Renal cortex interstitium (tissue), 11 donors: ENCODE measurements at regions not wholly inside any gene's neighbourhood (a gene's known extent, or its start where the extent isn't known, plus 50 kb on each side); places are given as distances from the start of the nearest gene placed in this dataset.

ENCODE experiments used
- DNase-seq, 11 donors: peaks; one replicate each; pipeline ENCODE4 v3.0.0-alpha.2; 2013; ENCODE audit warnings: low read depth in 9 of 11, low spot score in 4 of 11; ENCODE audit errors: extremely low read depth in 1 of 11

GRCh38 chrX:150159537-150159936 lies 203.6 kb upstream of the MAMLD1 start:
- DNase-seq, result no peak

DNA sequence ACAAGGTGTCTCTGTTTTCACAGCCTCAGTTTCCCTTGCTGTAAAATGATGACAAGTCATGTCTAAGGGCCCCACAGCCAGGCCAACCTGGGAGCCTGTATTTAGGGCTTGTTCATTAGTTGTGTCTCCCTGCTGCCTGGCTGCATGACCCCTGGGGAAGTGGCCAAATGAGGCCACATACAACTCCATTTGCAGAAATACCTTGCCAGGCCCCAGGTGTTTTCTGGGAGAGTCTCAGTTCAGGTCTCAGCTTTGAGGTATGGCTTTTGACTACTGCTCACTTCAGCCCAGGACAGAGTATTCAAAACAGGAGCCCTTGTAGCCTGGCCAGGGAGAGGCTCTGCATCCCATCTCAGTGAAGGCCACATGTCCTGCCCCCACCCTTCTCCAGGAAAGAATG lies 202.5 kb upstream of the MAMLD1 start:
- DNase-seq, result no peak

DNA sequence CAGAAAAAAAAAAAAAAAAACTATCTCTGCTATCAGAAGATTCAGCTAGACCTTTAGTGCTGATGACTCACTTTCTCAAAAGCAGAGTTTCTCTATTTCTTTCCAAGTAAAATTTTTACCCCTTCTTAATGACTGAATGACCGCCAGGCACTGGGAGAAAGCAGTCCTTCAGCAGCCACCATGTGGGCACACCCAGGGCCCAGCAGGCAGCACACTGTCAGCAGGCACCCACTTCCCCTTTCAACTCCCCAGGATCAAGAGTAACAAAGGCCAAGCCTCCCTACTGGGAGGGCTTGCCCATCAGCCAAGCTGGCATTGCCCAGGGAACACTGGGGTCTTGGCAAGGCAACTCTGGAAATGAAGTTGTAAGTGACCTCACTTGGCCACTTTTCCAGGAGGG lies 201.9 kb upstream of the MAMLD1 start:
- no peak for DNase-seq

DNA sequence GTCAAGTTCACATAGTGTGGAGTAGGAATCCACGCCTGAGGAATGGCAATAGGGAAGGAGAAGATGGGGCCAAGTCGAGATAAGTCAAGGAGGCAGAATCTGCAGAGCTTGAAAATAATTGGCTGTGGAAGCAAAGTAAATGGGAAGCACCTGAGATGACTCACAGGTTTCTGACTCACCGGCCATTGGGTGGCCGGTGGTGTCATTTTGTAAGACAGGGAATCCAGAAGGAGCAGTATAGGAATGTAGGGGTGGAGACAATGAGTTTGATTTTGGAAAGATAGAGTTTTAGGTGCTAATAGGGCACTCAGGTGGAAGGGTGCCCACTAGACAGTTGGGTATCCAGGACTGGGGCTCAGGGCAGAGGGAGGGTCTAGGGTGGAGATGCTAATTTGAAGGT lies 201.0 kb upstream of the MAMLD1 start:
- no peak for DNase-seq

DNA sequence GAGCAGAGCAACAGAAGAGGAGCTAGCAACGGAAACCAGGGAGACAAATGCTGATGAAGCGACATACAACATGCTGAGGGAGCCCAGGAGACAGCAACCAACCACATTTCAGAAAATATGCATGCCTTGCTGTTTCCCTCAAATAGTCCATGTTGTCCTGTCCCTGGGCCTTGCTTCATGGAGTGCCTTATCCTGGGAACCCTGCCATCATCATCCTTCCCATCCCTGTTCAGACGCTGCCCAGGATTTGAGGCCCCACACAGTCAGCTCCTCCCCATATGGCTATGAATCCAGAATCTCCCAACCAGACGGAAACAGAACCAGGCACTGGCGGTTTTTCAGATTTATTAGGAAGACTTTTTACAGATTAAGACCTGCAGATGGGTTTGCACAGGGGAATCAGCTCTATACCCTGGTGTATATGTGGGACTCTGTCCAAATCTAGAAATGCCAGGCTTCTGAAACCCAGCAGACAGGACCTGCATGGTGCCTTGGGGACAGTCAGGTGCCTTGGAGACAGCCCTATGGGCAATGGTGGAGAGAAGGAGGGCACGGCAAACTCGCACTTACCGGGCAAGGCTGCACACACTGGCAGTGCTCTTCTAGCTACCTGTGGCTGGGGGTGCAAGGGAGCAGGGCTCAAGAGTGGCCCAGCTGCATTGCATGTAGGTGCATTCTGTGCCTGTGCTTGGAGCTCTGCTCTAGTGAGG lies 199.7 kb upstream of the MAMLD1 start:
- no peak for DNase-seq

GRCh38 chrX:150163956-150164726 lies 199.0 kb upstream of the MAMLD1 start:
- no peak for DNase-seq

GRCh38 chrX:150164971-150165600 lies 198.0 kb upstream of the MAMLD1 start:
- DNase-seq, result no peak

GRCh38 chrX:150165776-150166610 lies 197.1 kb upstream of the MAMLD1 start:
- DNase-seq, result no peak

- no peak for DNase-seq
Observed at GRCh38 chrX:150167482-150168324, 195.4 kb upstream of the MAMLD1 start.

- DNase-seq, result no peak
Observed at GRCh38 chrX:150182161-150182560, 181.0 kb upstream of the MAMLD1 start.

DNA sequence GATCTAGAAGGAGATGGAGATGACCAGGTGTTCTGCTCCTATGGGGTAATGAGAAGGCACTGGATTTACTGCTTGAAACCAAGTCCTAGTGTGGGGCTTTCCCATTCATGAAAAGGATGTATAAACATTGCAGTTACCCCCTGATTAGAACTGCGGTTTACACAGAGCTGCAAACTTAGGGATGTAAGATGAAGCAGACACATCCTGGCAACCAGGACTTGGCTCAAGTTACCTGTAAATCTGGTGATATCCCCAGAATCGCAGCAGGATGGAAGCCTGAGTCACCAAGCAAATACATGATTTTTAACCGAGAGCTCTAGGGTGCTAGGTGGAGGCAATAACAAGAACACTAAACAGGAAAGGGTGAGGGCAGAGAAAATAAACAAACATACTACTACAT lies 178.6 kb upstream of the MAMLD1 start:
- DNase-seq, result no peak

DNA sequence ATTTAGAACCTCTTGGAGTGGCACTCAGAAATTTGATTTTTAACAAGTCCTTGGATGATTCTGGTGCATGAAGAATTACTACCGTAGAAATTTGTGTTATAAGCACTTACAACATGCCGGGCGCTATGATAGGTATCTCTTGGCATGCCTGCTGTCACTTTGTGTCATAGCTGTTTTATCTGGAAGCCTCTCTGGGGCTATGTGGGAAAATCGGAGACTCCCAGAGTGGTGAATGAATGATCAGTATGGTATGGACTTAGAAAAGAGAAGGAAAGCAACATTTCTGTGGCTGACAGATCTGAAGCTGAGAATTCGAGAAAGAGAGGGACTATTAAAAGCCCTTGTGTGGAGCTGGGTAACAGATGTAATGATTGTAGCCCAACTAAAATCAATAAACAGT lies 177.4 kb upstream of the MAMLD1 start:
- no peak for DNase-seq

- no peak for DNase-seq
Observed at GRCh38 chrX:150192816-150193215, 170.3 kb upstream of the MAMLD1 start.

- no peak for DNase-seq
Observed at GRCh38 chrX:150196285-150196684, 166.8 kb upstream of the MAMLD1 start.

GRCh38 chrX:150197388-150197787 lies 165.7 kb upstream of the MAMLD1 start:
- DNase-seq, result no peak

DNA sequence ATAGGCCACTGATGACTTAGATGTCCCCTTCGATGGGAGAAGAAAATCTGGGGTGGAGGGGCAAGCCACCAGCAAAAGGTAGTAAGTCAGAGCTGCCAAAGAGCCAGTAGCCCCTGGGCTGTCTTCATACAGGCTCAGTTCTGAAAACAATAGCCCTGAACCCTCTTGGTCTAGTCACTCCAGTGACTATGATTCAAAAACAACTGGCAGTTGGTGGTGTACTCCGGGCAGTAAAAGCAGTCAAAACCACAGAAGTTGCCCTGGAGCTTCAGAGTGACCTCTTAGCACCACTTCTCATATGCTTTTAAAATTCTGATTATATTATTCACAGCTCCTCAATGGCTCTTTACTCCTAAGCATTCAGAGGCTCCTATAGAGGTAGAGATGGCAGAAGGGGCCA lies 164.3 kb upstream of the MAMLD1 start:
- no peak for DNase-seq

DNA sequence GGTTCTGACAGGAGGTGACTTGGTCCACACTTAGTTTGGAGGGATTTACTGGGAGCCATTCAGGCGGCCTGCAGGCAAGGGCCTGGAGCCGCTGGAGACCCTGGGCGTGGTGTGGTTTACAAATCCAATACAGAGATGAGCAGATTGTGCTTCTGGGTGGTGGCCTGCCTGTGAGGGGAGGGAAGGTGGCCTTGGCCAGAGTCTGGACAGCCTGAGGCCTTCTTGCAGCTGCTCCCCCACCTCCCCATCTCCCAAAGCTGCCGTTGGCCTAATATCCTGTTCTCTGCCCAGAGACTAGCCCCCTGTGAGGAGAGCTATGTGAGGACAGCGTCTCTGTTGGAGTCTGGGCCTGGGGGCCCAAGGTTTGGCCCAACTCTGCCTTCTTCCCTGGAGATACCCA lies 163.9 kb upstream of the MAMLD1 start:
- DNase-seq, result no peak

GRCh38 chrX:150199803-150200202 lies 163.3 kb upstream of the MAMLD1 start:
- DNase-seq, result no peak

DNA sequence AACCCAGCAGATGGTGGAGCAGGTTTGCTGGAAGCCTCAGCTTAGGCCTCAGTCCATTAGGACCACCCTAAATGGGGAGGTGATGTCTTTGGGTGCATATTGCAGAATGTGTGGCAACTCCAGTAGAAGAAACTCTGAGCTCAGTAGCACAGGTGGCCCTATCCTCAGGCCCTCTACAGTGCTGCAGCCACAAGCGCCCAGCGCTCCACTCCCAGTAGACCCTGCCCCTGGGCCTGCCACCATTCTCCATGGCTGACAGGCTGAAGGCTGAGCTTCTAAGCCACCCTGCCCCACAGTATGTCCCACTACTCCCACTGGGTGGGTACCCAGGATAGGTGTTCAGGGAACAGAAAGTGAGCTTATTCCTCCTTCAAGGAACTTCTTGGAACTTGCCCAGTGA lies 162.8 kb upstream of the MAMLD1 start:
- no peak for DNase-seq
